Heart left ventricle (tissue), 16 donors: ENCODE measurements at regions not wholly inside any gene's neighbourhood (a gene's known extent, or its start where the extent isn't known, plus 50 kb on each side); places are given as distances from the start of the nearest gene placed in this dataset.
A peak's percentile ranks its signal among the peaks of the same experiment; 100 is the strongest.

Experiments used
- ATAC-seq, 4 donors: fragments of 200-7000 bp; cut with Tn5 transposase; one replicate each; pipeline ENCODE4 v1.9.1; 2020 to 2022; ENCODE audit warnings: moderate library complexity in 4 of 4, mild to moderate bottlenecking in 3 of 4, moderate number of reproducible peaks in 1 of 4
- DNase-seq, 5 donors: peaks; one replicate each; pipeline ENCODE4 v3.0.0-alpha.2; 2020
- H3K27ac ChIP-seq, 12 donors: fragments of 200-600 bp; sonication (generic) in 4 of 12; one replicate each; pipeline versions ENCODE4 v1.5.0 to v1.8.0; 2016 to 2022; ENCODE audit warnings: mild to moderate bottlenecking in 2 of 12
- H3K27me3 ChIP-seq, 9 donors: fragments of 200-600 bp; sonication (generic) in 2 of 9; one replicate each; pipeline versions ENCODE4 v1.5.1 to v1.8.0; 2016 to 2022; ENCODE audit warnings: mild to moderate bottlenecking in 3 of 9
- H3K36me3 ChIP-seq, 9 donors: fragments of 200-600 bp; sonication (generic) in 2 of 9; one replicate each; pipeline versions ENCODE4 v1.5.0 to v1.8.0; 2018 to 2022; ENCODE audit warnings: mild to moderate bottlenecking in 2 of 9
- H3K4me1 ChIP-seq, 12 donors: fragments of 200-600 bp; sonication (generic) in 4 of 12; one replicate each; pipeline versions ENCODE4 v1.5.0 to v1.8.0; 2016 to 2022; ENCODE audit warnings: mild to moderate bottlenecking in 3 of 12
- H3K4me3 ChIP-seq, 12 donors: fragments of 200-600 bp; sonication (generic) in 4 of 12; one replicate each; pipeline versions ENCODE4 v1.5.0 to v1.8.0; 2017 to 2022; ENCODE audit warnings: mild to moderate bottlenecking in 9 of 12, moderate library complexity in 4 of 12
- H3K9me3 ChIP-seq, 12 donors: fragments of 200-600 bp; sonication (generic) in 4 of 12; one replicate each; pipeline versions ENCODE4 v1.5.0 to v1.8.0; 2016 to 2022; ENCODE audit warnings: mild to moderate bottlenecking in 1 of 12
- POLR2A ChIP-seq, 2 donors: fragments of 450-650 bp; IDR thresholded peaks; one replicate each; pipeline ENCODE4 v1.6.1; 2017; ENCODE audit warnings: antibody characterized with exemption in 2 of 2, mild to moderate bottlenecking in 2 of 2, moderate library complexity in 2 of 2
- WGBS, 4 donors: extraction: QIAGEN DNeasy Blood & Tissue Kit in 2 of 4; methylation state at CpG; one replicate each; pipeline versions ENCODE4 v1.1.5 to v1.1.7; 2013 to 2018; 5-methylcytosine and 5-hydroxymethylcytosine counted together
- intact Hi-C, 10 donors: fragments of 100-400 bp; cut with DNase I; formaldehyde crosslinking; loops; one replicate each; pipeline versions ENCODE4 v1.11.1 to v1.14.2; 2022
- TF ChIP-seq, protein P1 (sequence below), 12 donors: fragments of 200-600 bp; sonication (generic) in 4 of 12; IDR thresholded peaks; one replicate each; pipeline versions ENCODE4 v1.5.0 to v1.8.0; 2018 to 2022; ENCODE audit warnings: antibody characterized with exemption in 12 of 12, mild to moderate bottlenecking in 5 of 12
- donor health status: ischemic (EF 13 %, LVEDD 7.1; RV severe dilation, severe dysfunction).
- donor health status: healthy with polysubstance abuse.
- donor health status: DM: no; HTN: yes; CAD: no.
- donor health status: DM: no; HTN: no; CAD: no.
- donor health status: ischemic (EF 25% LVEDD 6.9; RV normal size, moderate dysfunction).
- donor health status: ischemic (EF 25% LVEDD 5.7; RV mildly dilated, moderate dysfunction).
- donor health status: healthy.
- donor health status: DM: yes; HTN: yes; CAD: no.
- donor health status: ischemic (EF 35%, LVEDD 5.7; RV mildly dilated, moderate dysfunction).
- donor health status: nonischemic (EF 11% LVEDD 7.7; RV severe dilation, severe dysfunction).
- donor health status: DM: yes; HTN: yes; CAD: no.
- donor health status: PGD.
- donor health status: ischemic (EF 29% LVEDD 5.4; RV normal size, mild dysfunction).
- donor health status: nonischemic (EF 23%, LVEDD 6.1; RV moderate dilation, normal function).

- no peak overlapping the region for H3K4me3 ChIP-seq
- intact Hi-C loops = no loop called here
- H3K36me3 ChIP-seq = no peaks in the 10 kb centered on the region
- H3K27ac ChIP-seq = no peak overlapping the region
- no peaks in the 10 kb centered on the region for H3K27me3 ChIP-seq
- H3K4me1 ChIP-seq = no peaks in the 10 kb centered on the region
- DNase-seq (no peak), ATAC-seq (no peak)
- TF ChIP-seq, protein P1, sequence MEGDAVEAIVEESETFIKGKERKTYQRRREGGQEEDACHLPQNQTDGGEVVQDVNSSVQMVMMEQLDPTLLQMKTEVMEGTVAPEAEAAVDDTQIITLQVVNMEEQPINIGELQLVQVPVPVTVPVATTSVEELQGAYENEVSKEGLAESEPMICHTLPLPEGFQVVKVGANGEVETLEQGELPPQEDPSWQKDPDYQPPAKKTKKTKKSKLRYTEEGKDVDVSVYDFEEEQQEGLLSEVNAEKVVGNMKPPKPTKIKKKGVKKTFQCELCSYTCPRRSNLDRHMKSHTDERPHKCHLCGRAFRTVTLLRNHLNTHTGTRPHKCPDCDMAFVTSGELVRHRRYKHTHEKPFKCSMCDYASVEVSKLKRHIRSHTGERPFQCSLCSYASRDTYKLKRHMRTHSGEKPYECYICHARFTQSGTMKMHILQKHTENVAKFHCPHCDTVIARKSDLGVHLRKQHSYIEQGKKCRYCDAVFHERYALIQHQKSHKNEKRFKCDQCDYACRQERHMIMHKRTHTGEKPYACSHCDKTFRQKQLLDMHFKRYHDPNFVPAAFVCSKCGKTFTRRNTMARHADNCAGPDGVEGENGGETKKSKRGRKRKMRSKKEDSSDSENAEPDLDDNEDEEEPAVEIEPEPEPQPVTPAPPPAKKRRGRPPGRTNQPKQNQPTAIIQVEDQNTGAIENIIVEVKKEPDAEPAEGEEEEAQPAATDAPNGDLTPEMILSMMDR (IDR thresholded peaks at IDR 0.05) = no peak
- no peak for TF ChIP-seq POLR2A (IDR thresholded peaks at IDR 0.05)
- H3K9me3 ChIP-seq = no peaks in the 10 kb centered on the region
- 89 to 93% (median 89%) methylated on average over 2 of the region's 2 CpGs for WGBS, 4 donors
Measured at GRCh38 chr11:28536504-28537267, 428.5 kb downstream of the METTL15 start.

DNA sequence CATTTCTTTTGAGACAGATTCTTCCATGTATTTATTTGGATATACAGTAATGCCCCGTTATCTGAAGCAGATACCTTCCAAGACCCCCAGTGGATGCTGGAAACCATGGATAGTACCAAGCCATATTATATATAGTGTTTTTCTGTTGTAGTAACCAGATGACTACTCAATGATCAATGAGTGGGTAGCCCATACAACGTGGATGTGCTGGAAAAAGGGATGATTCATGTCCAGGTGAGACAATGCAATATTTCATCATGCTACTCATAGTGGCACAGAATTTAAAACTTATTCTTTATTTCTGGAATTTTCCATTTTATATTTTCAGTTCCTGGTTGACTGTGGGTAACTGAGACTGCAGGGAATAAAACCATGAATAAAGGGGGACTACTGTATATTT is 427.5 kb downstream of the METTL15 start:
- 64 to 80% (median 74%) methylated on average over 2 of the region's 2 CpGs for WGBS, 4 donors
- intact Hi-C loops = no loop called here
- no peaks in the 10 kb centered on the region for H3K36me3 ChIP-seq

GRCh38 chr11:28529540-28530410 is 421.6 kb downstream of the METTL15 start:
- Histone ChIP-seq H3K27ac (no peak overlapping the region), H3K9me3 (peaks cover 0 to 20% (median 10%) of the 10 kb centered on the region in 12 donors), H3K27me3 (no peaks in the 10 kb centered on the region), H3K4me1 (no peaks in the 10 kb centered on the region), H3K36me3 (no peaks in the 10 kb centered on the region), H3K4me3 (no peak overlapping the region)
- DNase-seq (no peak), ATAC-seq (peak in 1 of 4 donors; percentile 57)
- intact Hi-C loops = loop anchor here in 9 of 10 donors (2.0 to 5.0 kb wide), 3 partner anchors 827 to 832 kb away; partner anchors contain the start of gene BDNF (in 3 of the 9)
- TF ChIP-seq, protein P1 (IDR thresholded peaks at IDR 0.05) = peak; percentile 22 to 63 (median 39)
- no peak for TF ChIP-seq POLR2A (IDR thresholded peaks at IDR 0.05)
- 32 to 44% (median 40%) methylated on average over 3 of the region's 3 CpGs for WGBS, 4 donors

More for the DNA sequence above, 427.5 kb downstream of the METTL15 start:
- H3K27ac ChIP-seq = no peak overlapping the region
- TF ChIP-seq POLR2A (IDR thresholded peaks at IDR 0.05) = no peak
- TF ChIP-seq, protein P1 (IDR thresholded peaks at IDR 0.05) = no peak
- H3K27me3 ChIP-seq = no peaks in the 10 kb centered on the region
- no peak for DNase-seq
- no peak overlapping the region for H3K4me3 ChIP-seq
- H3K4me1 ChIP-seq = no peaks in the 10 kb centered on the region
- H3K9me3 ChIP-seq = no peaks in the 10 kb centered on the region
- ATAC-seq = no peak

GRCh38 chr11:28529046-28529445 is 420.9 kb downstream of the METTL15 start:
- ATAC-seq (no peak), DNase-seq (no peak)
- Histone ChIP-seq H3K27me3 (no peaks in the 10 kb centered on the region), H3K4me3 (no peak overlapping the region), H3K27ac (no peak overlapping the region), H3K36me3 (no peaks in the 10 kb centered on the region), H3K9me3 (peaks cover 0 to 22% (median 11%) of the 10 kb centered on the region in 12 donors), H3K4me1 (no peaks in the 10 kb centered on the region)
- intact Hi-C loops = loop anchor here in 5 of 10 donors (2.0 to 5.0 kb wide), 3 partner anchors 827 to 832 kb away; partner anchors contain the start of gene BDNF (in 1 of the 5)
- TF ChIP-seq POLR2A (IDR thresholded peaks at IDR 0.05) = no peak
- TF ChIP-seq, protein P1 (IDR thresholded peaks at IDR 0.05) = no peak
- 67 to 76% (median 74%) methylated on average over 3 of the region's 3 CpGs for WGBS, 4 donors
